Smooth muscle cell (in vitro differentiated cells): ENCODE measurements at regions not wholly inside any gene's neighbourhood (a gene's known extent, or its start where the extent isn't known, plus 50 kb on each side); places are given as distances from the start of the nearest gene placed in this dataset.

Source experiments
- DNase-seq: peaks from one replicate; lab custom pipeline; 2025; ENCODE audit not compliant: unreplicated experiment; lab: John Stamatoyannopoulos, UW
- H2AFZ ChIP-seq: fragments of 200-600 bp; sonication (generic); 2 replicates; pipeline ENCODE4 v1.6.0; 2016; ENCODE audit warnings: antibody characterized with exemption, low read depth, mild to moderate bottlenecking
- H3F3A ChIP-seq: fragments of 200-600 bp; sonication (generic); 2 replicates; pipeline ENCODE4 v1.6.0; 2017; ENCODE audit warnings: antibody characterized with exemption, low read depth
- H3K27ac ChIP-seq: fragments of 200-600 bp; sonication (generic); 2 replicates; pipeline ENCODE4 v1.5.1; 2016; ENCODE audit warnings: low read depth, mild to moderate bottlenecking
- H3K27me3 ChIP-seq: fragments of 200-600 bp; sonication (generic); 2 replicates; pipeline ENCODE4 v1.6.1; 2016; ENCODE audit warnings: low read depth, mild to moderate bottlenecking
- H3K36me3 ChIP-seq: fragments of 200-600 bp; sonication (generic); 2 replicates; pipeline ENCODE4 v1.5.1; 2016; ENCODE audit warnings: low read depth
- H3K4me1 ChIP-seq: fragments of 200-600 bp; sonication (generic); 2 replicates; pipeline ENCODE4 v1.5.1; 2016; ENCODE audit warnings: low read depth
- H3K4me2 ChIP-seq: fragments of 200-600 bp; sonication (generic); 2 replicates; pipeline ENCODE4 v1.6.0; 2016; ENCODE audit warnings: mild to moderate bottlenecking
- H3K4me3 ChIP-seq: fragments of 200-600 bp; sonication (generic); 2 replicates; pipeline ENCODE4 v1.5.1; 2016; ENCODE audit warnings: mild to moderate bottlenecking
- H3K79me2 ChIP-seq: fragments of 200-600 bp; sonication (generic); 2 replicates; pipeline ENCODE4 v1.6.0; 2016; ENCODE audit warnings: low read depth, mild to moderate bottlenecking
- H3K9ac ChIP-seq: fragments of 200-600 bp; sonication (generic); 2 replicates; pipeline ENCODE4 v1.6.0; 2016; ENCODE audit warnings: low read depth
- H3K9me3 ChIP-seq: fragments of 200-600 bp; sonication (generic); replicated peaks from 2 replicates; pipeline ENCODE4 v1.5.1; 2016; ENCODE audit warnings: low read depth
- H4K20me1 ChIP-seq: fragments of 200-600 bp; sonication (generic); 2 replicates; pipeline ENCODE4 v1.6.0; 2016; ENCODE audit warnings: low read depth
- WGBS: methylation state at CpG from one replicate; pipeline ENCODE4 v1.1.7; 2016; ENCODE audit warnings: low lambda C conversion rate; 5-methylcytosine and 5-hydroxymethylcytosine counted together
- TF ChIP-seq, protein P1 (sequence below): fragments of 200-600 bp; sonication (generic); IDR thresholded peaks from 2 replicates; pipeline ENCODE4 v1.5.1; 2017; ENCODE audit warnings: borderline replicate concordance, mild to moderate bottlenecking, antibody characterized with exemption; ENCODE audit not compliant: insufficient read depth, poor library complexity, severe bottlenecking

DNA sequence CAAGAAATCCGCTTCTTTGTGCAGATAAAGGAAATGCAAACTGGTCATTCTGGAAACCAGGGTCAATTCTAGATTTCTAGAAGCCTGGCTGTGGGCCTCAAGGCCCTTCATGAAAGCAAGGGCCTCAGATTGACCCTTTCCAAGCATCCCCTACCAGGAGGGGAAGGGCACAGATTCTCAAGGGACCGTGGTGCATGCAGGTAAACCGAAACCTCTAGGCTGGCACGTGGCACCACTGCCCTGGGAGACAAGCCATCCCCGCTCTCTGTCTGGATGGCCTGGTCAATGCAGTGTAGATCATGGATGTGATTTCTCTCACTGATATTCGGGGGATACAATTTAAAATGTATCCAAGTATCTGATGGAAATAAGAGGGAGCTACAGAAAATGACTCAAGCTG, 69.4 kb downstream of the TOMM20 start:
- no peak overlapping the region for H2AFZ ChIP-seq
- no peaks in the 10 kb centered on the region for H4K20me1 ChIP-seq
- no peak for DNase-seq
- no peak overlapping the region for H3K4me3 ChIP-seq
- H3K4me1 ChIP-seq: peaks cover 13% of the 10 kb centered on the region
- H3K36me3 ChIP-seq: no peaks in the 10 kb centered on the region
- no peak overlapping the region for H3K4me2 ChIP-seq
- TF ChIP-seq, protein P1, sequence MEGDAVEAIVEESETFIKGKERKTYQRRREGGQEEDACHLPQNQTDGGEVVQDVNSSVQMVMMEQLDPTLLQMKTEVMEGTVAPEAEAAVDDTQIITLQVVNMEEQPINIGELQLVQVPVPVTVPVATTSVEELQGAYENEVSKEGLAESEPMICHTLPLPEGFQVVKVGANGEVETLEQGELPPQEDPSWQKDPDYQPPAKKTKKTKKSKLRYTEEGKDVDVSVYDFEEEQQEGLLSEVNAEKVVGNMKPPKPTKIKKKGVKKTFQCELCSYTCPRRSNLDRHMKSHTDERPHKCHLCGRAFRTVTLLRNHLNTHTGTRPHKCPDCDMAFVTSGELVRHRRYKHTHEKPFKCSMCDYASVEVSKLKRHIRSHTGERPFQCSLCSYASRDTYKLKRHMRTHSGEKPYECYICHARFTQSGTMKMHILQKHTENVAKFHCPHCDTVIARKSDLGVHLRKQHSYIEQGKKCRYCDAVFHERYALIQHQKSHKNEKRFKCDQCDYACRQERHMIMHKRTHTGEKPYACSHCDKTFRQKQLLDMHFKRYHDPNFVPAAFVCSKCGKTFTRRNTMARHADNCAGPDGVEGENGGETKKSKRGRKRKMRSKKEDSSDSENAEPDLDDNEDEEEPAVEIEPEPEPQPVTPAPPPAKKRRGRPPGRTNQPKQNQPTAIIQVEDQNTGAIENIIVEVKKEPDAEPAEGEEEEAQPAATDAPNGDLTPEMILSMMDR: no peak
- H3K27me3 ChIP-seq: no peaks in the 10 kb centered on the region
- H3K79me2 ChIP-seq: no peaks in the 10 kb centered on the region
- no peak overlapping the region for H3K9ac ChIP-seq
- no peaks in the 10 kb centered on the region for H3K9me3 ChIP-seq
- WGBS: 80% methylated on average over 6 of the region's 6 CpGs
- no peak overlapping the region for H3K27ac ChIP-seq
- H3F3A ChIP-seq: no peaks in the 10 kb centered on the region

DNA sequence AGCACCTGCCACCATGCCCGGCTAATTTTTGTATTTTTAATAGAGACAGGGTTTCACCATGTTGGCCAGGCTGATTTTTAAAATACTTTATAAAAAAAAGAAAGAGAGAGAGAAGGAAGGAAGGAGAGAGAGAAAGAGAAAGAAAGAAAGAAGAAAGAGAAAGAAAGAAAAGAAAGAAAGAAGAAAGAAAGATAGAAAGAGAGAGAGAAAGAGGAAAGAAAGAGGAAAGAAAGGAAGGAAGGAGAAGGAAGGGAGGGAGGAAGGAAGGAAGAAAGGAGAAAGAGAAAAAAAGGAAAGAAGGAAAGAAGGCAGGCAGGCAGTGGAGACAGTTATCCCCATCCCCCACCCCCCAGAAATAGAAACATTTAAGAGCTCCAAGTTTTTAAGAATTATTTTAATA, 69.9 kb downstream of the TOMM20 start:
- Histone ChIP-seq H2AFZ (no peak overlapping the region), H3K9me3 (no peaks in the 10 kb centered on the region), H3K4me2 (no peak overlapping the region), H3K27ac (no peak overlapping the region), H3K27me3 (no peaks in the 10 kb centered on the region), H3K4me3 (no peak overlapping the region), H4K20me1 (no peaks in the 10 kb centered on the region), H3K4me1 (peaks cover 13% of the 10 kb centered on the region), H3K36me3 (no peaks in the 10 kb centered on the region), H3K9ac (no peak overlapping the region), H3K79me2 (no peaks in the 10 kb centered on the region), H3F3A (no peaks in the 10 kb centered on the region)
- TF ChIP-seq, protein P1: no peak
- DNase-seq: no peak
- 59% methylated on average over 1 of the region's 1 CpG for WGBS

DNA sequence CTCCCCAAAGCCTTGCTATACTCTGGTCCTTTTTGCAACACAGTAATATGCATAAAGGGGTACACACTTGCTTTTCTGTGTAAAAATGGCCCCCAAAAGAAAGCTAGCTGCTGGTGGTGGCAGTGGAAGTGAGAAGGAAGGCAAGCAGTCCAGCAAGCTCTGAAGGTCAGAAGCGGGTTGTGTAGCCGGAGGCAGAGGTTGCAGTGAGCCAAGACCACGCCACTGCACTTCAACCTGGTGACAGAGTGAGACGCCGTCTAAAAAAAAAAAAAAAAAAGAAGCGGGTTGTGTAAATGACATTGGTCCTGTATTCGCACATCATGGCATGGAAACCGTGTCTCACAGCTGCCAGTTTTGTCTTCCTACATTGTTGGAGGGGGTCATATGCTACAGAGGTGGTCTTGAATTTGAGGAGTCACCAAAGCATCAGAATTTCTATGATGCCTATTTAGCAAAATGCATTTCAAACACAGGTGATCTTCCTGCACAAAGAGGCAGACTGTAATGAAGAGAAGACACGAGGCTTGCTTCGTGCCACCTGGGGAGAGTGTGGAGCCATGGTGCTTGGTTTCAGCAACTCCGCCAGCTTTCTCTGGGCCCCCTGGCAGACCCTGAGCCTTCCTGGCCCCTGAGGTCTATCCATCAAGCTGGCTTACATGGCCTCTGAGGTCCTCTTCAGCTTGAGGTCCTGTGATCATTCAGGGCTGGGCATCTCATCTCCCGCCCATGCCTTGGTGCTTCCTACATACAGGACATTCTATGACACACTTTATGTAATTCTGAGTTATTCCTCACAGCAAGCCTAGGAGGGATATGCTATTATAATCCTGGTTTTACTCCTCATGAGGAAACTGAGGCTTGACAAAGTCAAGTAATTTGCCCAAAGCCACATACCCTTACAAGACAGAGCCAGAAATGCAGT, 71.0 kb downstream of the TOMM20 start:
- Histone ChIP-seq H3K27ac (no peak overlapping the region), H3K9ac (no peak overlapping the region), H3F3A (no peaks in the 10 kb centered on the region), H3K4me3 (no peak overlapping the region), H3K79me2 (no peaks in the 10 kb centered on the region), H3K4me1 (peaks cover 13% of the 10 kb centered on the region), H3K9me3 (no peaks in the 10 kb centered on the region), H2AFZ (no peak overlapping the region), H3K4me2 (no peak overlapping the region), H4K20me1 (no peaks in the 10 kb centered on the region), H3K27me3 (no peaks in the 10 kb centered on the region), H3K36me3 (no peaks in the 10 kb centered on the region)
- WGBS: 97% methylated on average over 11 of the region's 12 CpGs
- TF ChIP-seq, protein P1: no peak
- no peak for DNase-seq

DNA sequence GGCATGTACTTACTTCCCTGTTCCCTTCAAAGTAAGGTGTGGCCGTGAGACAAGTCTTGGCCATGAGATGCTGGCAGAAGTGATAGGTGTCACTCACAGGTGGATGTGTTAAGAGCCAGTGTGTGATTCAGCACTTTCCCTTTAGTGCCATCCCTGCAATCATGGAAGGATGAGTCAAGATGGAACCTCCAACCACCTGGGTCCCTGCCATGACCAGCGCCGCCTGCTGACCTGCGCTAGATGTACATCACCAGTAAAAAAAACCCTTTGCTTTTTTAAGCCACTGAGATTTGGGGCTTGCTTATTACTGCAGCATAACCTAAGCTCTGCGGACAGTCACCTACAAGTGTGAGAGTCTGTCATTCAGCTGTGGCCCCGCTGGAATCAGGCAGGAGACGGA, 71.7 kb downstream of the TOMM20 start:
- TF ChIP-seq, protein P1: no peak
- DNase-seq: no peak
- no peak overlapping the region for H3K27ac ChIP-seq
- H4K20me1 ChIP-seq: no peaks in the 10 kb centered on the region
- H3K27me3 ChIP-seq: no peaks in the 10 kb centered on the region
- no peak overlapping the region for H3K9ac ChIP-seq
- WGBS: 93% methylated on average over 7 of the region's 7 CpGs
- no peak overlapping the region for H3K4me3 ChIP-seq
- H3K4me1 ChIP-seq: peaks cover 13% of the 10 kb centered on the region
- no peaks in the 10 kb centered on the region for H3K9me3 ChIP-seq
- no peak overlapping the region for H2AFZ ChIP-seq
- no peaks in the 10 kb centered on the region for H3K36me3 ChIP-seq
- H3K4me2 ChIP-seq: no peak overlapping the region
- no peaks in the 10 kb centered on the region for H3F3A ChIP-seq
- H3K79me2 ChIP-seq: no peaks in the 10 kb centered on the region
